Activated naive CD8-positive, alpha-beta T cell treated with anti-CD3 and anti-CD28 coated beads, Interleukin-2, amount 10 ng/mL, durations not matched to agents 7 days and 5 days (primary cell): ENCODE measurements at regions not wholly inside any gene's neighbourhood (a gene's known extent, or its start where the extent isn't known, plus 50 kb on each side); places are given as distances from the start of the nearest gene placed in this dataset.

ENCODE experiments used
- ATAC-seq: fragments of 150-1000 bp; cut with Tn5 transposase; one replicate; pipeline ENCODE4 v1.10.0; 2021; ENCODE audit warnings: low read depth, moderate library complexity
- POLR2A ChIA-PET: fragments of 350-600 bp; sonication (Branson Sonifier 250); formaldehyde crosslinking; loops from one replicate; lab custom pipeline; 2021; ENCODE audit warnings: antibody characterized with exemption; lab: Charles Lee
- DNase-seq: peaks from one replicate; pipeline ENCODE4 v3.0.0; 2021
- H3K27ac Mint-ChIP-seq: one replicate; pipeline ENCODE4 v1.8.0; 2022; ENCODE audit warnings: mild to moderate bottlenecking, mixed read lengths
- H3K27me3 Mint-ChIP-seq: one replicate; pipeline ENCODE4 v1.8.0; 2022; ENCODE audit warnings: mild to moderate bottlenecking, moderate library complexity, mixed read lengths
- H3K36me3 Mint-ChIP-seq: one replicate; pipeline ENCODE4 v1.8.0; 2021; ENCODE audit warnings: mild to moderate bottlenecking, mixed read lengths
- H3K4me1 Mint-ChIP-seq: one replicate; pipeline ENCODE4 v1.8.0; 2021; ENCODE audit warnings: mixed read lengths
- H3K4me3 Mint-ChIP-seq: one replicate; pipeline ENCODE4 v1.8.0; 2022; ENCODE audit warnings: mild to moderate bottlenecking, moderate library complexity, mixed read lengths
- H3K9me3 Mint-ChIP-seq: one replicate; pipeline ENCODE4 v1.8.0; 2021; ENCODE audit warnings: mixed read lengths

DNA sequence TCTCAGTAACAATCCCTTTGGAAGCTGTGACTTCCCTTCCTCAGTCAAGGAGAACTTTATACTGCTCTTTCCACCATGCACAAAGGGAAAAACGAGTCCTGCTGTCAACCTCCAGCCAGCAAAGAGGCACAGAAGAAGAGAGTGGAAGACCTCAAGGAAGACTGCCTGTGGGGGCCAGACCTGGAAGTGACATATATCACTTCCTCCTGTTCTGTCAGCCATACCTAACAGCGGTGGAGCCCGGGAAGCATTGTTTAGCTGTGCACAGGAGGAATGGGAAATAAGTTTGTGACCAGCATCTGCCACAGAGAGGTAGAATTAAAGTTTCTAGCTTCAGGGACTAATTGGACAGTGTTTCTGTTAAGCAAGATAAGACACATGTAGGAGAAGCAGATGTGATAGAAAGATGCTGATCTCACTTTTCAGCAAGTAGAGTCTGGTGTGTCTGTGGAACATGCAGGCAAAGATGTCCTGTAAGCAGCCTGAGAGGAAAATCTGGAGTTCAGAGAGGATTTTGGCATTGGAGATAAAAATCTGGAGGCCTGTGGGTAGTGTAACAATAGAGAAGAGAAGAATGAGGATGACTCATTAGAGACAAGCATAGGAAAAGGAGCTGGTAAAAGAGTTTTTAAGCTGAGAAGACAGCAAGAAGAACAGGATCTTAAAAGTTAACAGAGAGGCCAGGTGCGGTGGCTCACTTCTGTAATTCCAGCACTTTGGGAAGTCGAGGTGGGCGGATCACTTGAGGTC is 141.6 kb upstream of the CPSF6 start:
- POLR2A ChIA-PET, result no interaction called here
- Mint-ChIP-seq H3K4me3 (no peak overlapping the region), H3K9me3 (no peaks in the 10 kb centered on the region), H3K27me3 (peaks cover 5% of the 10 kb centered on the region), H3K36me3 (no peaks in the 10 kb centered on the region), H3K4me1 (peaks cover under 1% of the 10 kb centered on the region), H3K27ac (no peak overlapping the region)
- DNase-seq, result no peak
- no peak for ATAC-seq

- DNase-seq (no peak), ATAC-seq (no peak)
- Mint-ChIP-seq H3K4me1 (peaks cover 3% of the 10 kb centered on the region), H3K27me3 (no peaks in the 10 kb centered on the region), H3K4me3 (no peak overlapping the region), H3K36me3 (no peaks in the 10 kb centered on the region), H3K27ac (no peak overlapping the region), H3K9me3 (no peaks in the 10 kb centered on the region)
- POLR2A ChIA-PET, result no interaction called here
These were observed 140.1 kb upstream of the CPSF6 start for GRCh38 chr12:69099201-69099837.

DNA sequence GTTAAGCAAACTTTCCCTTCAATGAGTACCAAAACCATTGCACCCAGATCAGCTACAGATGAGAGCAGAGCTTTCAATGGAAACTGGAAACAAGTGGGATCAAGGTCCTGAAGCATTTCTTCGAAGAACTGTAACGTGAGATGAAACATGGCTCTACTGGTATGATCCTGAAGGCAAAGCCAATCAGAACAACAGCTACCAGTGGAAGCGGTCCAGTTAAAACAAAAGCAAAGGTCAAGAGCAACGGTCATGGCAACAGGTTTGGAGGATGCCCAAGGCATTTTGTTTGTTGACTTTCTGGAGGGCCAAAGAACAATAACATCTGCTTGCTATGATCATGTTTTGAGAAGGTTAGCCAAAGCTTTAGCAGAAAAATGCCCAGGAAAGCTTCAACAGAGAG is 137.9 kb upstream of the CPSF6 start:
- POLR2A ChIA-PET, result no interaction called here
- H3K36me3 Mint-ChIP-seq, result no peaks in the 10 kb centered on the region

DNA sequence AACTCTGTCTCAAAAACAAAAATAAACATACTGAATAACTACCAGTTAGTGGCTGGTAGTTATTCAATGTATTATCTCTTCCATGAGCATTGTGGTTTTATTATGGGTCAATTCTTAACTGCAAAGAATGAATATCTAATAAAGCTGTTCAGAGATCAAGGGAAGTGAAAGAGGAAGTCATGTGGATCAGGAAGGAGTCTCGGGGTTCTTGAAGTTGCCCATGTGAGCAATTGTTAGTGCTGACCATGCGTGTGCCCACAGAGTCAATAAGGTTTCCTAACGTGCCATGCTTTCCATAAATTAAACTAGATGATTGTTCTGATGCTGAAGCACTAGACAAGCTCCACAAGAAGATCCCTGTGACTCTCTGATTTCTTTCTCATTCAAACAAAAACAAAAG is 136.5 kb upstream of the CPSF6 start:
- Mint-ChIP-seq H3K27ac (no peak overlapping the region), H3K9me3 (no peaks in the 10 kb centered on the region), H3K36me3 (no peaks in the 10 kb centered on the region), H3K27me3 (peaks cover 2% of the 10 kb centered on the region), H3K4me3 (no peak overlapping the region), H3K4me1 (peaks cover 3% of the 10 kb centered on the region)
- POLR2A ChIA-PET, result no interaction called here
- no peak for DNase-seq
- no peak for ATAC-seq

More for the DNA sequence above, 137.9 kb upstream of the CPSF6 start:
- no peak for ATAC-seq
- Mint-ChIP-seq H3K4me3 (no peak overlapping the region), H3K27ac (no peak overlapping the region), H3K27me3 (peaks cover 2% of the 10 kb centered on the region), H3K9me3 (no peaks in the 10 kb centered on the region), H3K4me1 (peaks cover 3% of the 10 kb centered on the region)
- DNase-seq, result no peak

DNA sequence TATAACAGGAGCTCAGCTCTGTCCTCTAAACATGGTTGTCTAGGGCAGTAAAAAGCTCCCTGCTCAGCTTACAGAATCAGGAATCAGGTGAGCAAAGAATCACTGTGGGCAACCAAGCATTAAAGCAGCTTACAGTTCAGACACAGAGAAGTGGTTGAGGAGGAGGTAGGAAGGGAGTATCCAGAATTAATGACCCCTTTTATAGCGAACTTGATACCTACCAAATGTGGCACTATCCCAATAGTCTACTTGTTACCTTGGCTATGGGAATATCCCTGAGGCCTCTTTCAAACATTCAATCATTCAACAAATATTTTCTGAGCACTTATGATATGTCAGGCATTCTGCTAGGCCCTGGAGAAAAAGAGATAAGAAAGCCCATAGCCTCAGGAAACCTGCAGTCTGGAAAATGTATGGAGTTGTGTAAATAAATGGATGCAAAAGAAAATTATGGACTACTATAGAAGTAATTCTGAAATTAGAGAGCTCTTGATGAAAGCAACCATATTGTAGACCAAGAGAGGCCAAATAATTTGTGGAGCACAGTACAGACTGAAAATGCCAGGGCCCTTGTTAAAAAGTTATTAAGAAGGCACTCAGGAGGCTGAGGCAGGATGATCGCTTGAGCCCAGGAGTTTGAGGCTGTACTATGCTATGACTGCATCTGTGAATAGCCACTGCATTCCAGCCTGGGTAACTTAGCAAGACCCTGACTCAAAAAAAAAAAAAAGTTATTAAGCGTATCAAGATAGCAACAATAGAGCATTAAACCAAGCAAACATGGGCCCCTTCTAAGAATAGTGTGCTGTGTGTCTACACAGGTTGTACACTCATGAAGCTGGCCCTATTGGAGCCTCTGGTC is 134.0 kb upstream of the CPSF6 start:
- Mint-ChIP-seq H3K27me3 (peaks cover 2% of the 10 kb centered on the region), H3K9me3 (no peaks in the 10 kb centered on the region)
- POLR2A ChIA-PET, result no interaction called here

GRCh38 chr12:69106482-69107118 is 132.8 kb upstream of the CPSF6 start:
- no peak overlapping the region for H3K4me3 Mint-ChIP-seq
- H3K27ac Mint-ChIP-seq, result no peak overlapping the region
- POLR2A ChIA-PET, result interaction anchor here (0.7 kb wide), 1 partner anchor 142 kb away, joined by 3 read pairs; no protein-coding TSS in a partner anchor
- no peak for DNase-seq
- peaks cover 3% of the 10 kb centered on the region for H3K4me1 Mint-ChIP-seq
- H3K9me3 Mint-ChIP-seq, result no peaks in the 10 kb centered on the region
- no peaks in the 10 kb centered on the region for H3K36me3 Mint-ChIP-seq
- ATAC-seq, result no peak
- peaks cover 2% of the 10 kb centered on the region for H3K27me3 Mint-ChIP-seq

More for the DNA sequence above, 134.0 kb upstream of the CPSF6 start:
- Mint-ChIP-seq H3K4me3 (no peak overlapping the region), H3K4me1 (peaks cover 3% of the 10 kb centered on the region), H3K27ac (no peak overlapping the region), H3K36me3 (no peaks in the 10 kb centered on the region)
- no peak for ATAC-seq
- DNase-seq, result no peak

- no peaks in the 10 kb centered on the region for H3K9me3 Mint-ChIP-seq
- H3K36me3 Mint-ChIP-seq, result no peaks in the 10 kb centered on the region
- POLR2A ChIA-PET, result no interaction called here
- ATAC-seq, result no peak
- no peak for DNase-seq
- H3K4me1 Mint-ChIP-seq, result peaks cover 3% of the 10 kb centered on the region
- no peak overlapping the region for H3K4me3 Mint-ChIP-seq
- H3K27me3 Mint-ChIP-seq, result peaks cover 2% of the 10 kb centered on the region
- H3K27ac Mint-ChIP-seq, result no peak overlapping the region
These were observed 131.8 kb upstream of the CPSF6 start for GRCh38 chr12:69107541-69107940.

- no peak overlapping the region for H3K4me3 Mint-ChIP-seq
- H3K4me1 Mint-ChIP-seq, result peaks cover under 1% of the 10 kb centered on the region
- H3K27ac Mint-ChIP-seq, result no peak overlapping the region
- ATAC-seq (no peak), DNase-seq (no peak)
- POLR2A ChIA-PET, result no interaction called here
- no peaks in the 10 kb centered on the region for H3K9me3 Mint-ChIP-seq
- peaks cover 2% of the 10 kb centered on the region for H3K27me3 Mint-ChIP-seq
- no peaks in the 10 kb centered on the region for H3K36me3 Mint-ChIP-seq
These were observed 131.3 kb upstream of the CPSF6 start for GRCh38 chr12:69108037-69108436.

GRCh38 chr12:69112616-69113015 is 126.8 kb upstream of the CPSF6 start:
- ATAC-seq, result no peak
- Mint-ChIP-seq H3K27me3 (no peaks in the 10 kb centered on the region), H3K27ac (no peak overlapping the region), H3K4me3 (no peak overlapping the region), H3K4me1 (no peaks in the 10 kb centered on the region), H3K9me3 (no peaks in the 10 kb centered on the region), H3K36me3 (no peaks in the 10 kb centered on the region)
- POLR2A ChIA-PET, result no interaction called here
- DNase-seq, result no peak

GRCh38 chr12:69115099-69115498 is 124.3 kb upstream of the CPSF6 start:
- H3K4me1 Mint-ChIP-seq, result no peaks in the 10 kb centered on the region
- no peaks in the 10 kb centered on the region for H3K27me3 Mint-ChIP-seq
- no peaks in the 10 kb centered on the region for H3K36me3 Mint-ChIP-seq
- H3K4me3 Mint-ChIP-seq, result no peak overlapping the region
- no peak overlapping the region for H3K27ac Mint-ChIP-seq
- POLR2A ChIA-PET, result no interaction called here
- no peak for DNase-seq
- ATAC-seq, result no peak
- no peaks in the 10 kb centered on the region for H3K9me3 Mint-ChIP-seq

- Mint-ChIP-seq H3K9me3 (no peaks in the 10 kb centered on the region), H3K4me1 (no peaks in the 10 kb centered on the region), H3K27me3 (no peaks in the 10 kb centered on the region), H3K27ac (no peak overlapping the region), H3K4me3 (no peak overlapping the region), H3K36me3 (no peaks in the 10 kb centered on the region)
- DNase-seq (no peak), ATAC-seq (no peak)
- POLR2A ChIA-PET, result no interaction called here
These were observed 123.4 kb upstream of the CPSF6 start for GRCh38 chr12:69115951-69116350.

GRCh38 chr12:69117566-69118266 is 121.7 kb upstream of the CPSF6 start:
- POLR2A ChIA-PET, result no interaction called here
- H3K9me3 Mint-ChIP-seq, result no peaks in the 10 kb centered on the region
- no peak overlapping the region for H3K27ac Mint-ChIP-seq
- no peaks in the 10 kb centered on the region for H3K4me1 Mint-ChIP-seq
- ATAC-seq, result no peak
- H3K36me3 Mint-ChIP-seq, result no peaks in the 10 kb centered on the region
- DNase-seq, result no peak
- no peak overlapping the region for H3K4me3 Mint-ChIP-seq
- no peaks in the 10 kb centered on the region for H3K27me3 Mint-ChIP-seq

DNA sequence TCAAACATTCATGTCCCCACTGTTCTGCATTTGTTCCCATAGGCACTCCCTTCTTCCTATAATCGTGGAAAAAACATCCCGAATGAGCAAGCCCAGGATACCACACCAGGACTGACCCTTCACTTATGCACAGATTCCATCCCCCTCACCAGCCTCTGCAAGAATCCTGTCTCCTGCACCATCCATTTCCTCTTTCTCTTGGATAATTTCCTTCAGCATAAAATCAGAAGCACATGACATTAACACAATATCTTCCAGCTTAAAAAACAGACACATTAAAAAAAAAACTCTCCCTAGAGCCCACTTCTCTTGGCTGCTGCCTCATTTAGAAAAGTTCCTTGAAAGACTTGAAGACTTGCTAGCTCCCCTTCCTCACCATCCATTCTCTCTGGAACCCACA is 120.9 kb upstream of the CPSF6 start:
- H3K4me1 Mint-ChIP-seq, result no peaks in the 10 kb centered on the region
- no peaks in the 10 kb centered on the region for H3K36me3 Mint-ChIP-seq
- H3K4me3 Mint-ChIP-seq, result no peak overlapping the region
- H3K9me3 Mint-ChIP-seq, result no peaks in the 10 kb centered on the region
- DNase-seq, result no peak
- ATAC-seq, result no peak
- no peak overlapping the region for H3K27ac Mint-ChIP-seq
- no peaks in the 10 kb centered on the region for H3K27me3 Mint-ChIP-seq
- POLR2A ChIA-PET, result no interaction called here
